ENCODE measurements at regions not wholly inside any gene's neighbourhood (a gene's known extent, or its start where the extent isn't known, plus 50 kb on each side); places are given as distances from the start of the nearest gene placed in this dataset.

GRCh38 chr12:42923583-42923982 lies 334.0 kb upstream of the PRICKLE1 start:
- TF ChIP-seq CTCF (IDR thresholded peaks at IDR 0.05) (no peak), POLR2A (IDR thresholded peaks at IDR 0.05) (no peak)

All from tibial nerve (tissue), 3 donors.